HT1080 (cell line): ENCODE measurements at regions not wholly inside any gene's neighbourhood (a gene's known extent, or its start where the extent isn't known, plus 50 kb on each side); places are given as distances from the start of the nearest gene placed in this dataset.
"Not testable (repeated sequence)": the region's sequence is repeated elsewhere in the genome, so short reads cannot be mapped to it uniquely, and the experiment has no call there.

ENCODE experiments used
- DNase-seq: peaks from one replicate; pipeline ENCODE4 v3.0.0-alpha.2; 2015; ENCODE audit warnings: low read depth

GRCh38 chr10:16116404-16117304, 256.3 kb upstream of the MINDY3 start:
- peak; percentile 30 for DNase-seq

DNA sequence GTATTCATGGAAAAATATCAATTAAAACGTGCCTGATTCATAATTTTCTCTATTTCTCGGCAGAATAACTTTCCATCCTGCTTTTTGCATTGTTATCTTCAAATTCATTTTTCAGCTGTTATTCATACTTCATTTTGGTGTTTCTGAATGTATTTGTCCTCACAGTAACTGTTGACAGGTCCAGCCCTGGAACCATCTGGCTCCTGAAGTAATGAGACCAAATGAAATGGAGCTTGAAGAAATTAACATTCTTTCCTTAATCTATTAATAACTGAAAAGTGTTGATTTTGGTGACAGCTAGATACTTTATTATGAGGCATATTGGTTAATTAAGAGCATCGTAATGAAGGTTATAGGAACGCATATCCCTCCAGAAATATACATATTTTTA, 257.0 kb upstream of the MINDY3 start:
- no peak for DNase-seq

- no peak for DNase-seq
These were observed 259.1 kb upstream of the MINDY3 start for GRCh38 chr10:16119445-16119844.

DNA sequence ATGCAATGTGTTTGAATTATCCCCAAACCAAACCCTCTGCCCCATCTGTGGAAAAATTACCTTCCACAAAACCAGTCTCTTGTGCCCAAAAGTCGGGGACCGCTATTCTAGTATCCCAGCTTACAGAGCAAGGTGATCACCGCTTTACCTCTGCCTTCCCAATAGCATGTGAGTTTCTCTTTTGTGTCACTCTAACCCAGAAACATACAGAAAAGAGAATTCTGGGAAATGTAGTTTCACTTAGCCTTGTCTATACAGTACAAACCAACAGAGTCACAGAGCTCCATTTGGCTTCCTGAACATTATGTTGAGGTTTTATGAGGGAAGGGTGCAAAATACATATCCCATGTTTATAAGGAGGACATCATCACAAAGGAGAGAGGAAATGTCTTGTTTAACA, 260.3 kb upstream of the MINDY3 start:
- no peak for DNase-seq

DNA sequence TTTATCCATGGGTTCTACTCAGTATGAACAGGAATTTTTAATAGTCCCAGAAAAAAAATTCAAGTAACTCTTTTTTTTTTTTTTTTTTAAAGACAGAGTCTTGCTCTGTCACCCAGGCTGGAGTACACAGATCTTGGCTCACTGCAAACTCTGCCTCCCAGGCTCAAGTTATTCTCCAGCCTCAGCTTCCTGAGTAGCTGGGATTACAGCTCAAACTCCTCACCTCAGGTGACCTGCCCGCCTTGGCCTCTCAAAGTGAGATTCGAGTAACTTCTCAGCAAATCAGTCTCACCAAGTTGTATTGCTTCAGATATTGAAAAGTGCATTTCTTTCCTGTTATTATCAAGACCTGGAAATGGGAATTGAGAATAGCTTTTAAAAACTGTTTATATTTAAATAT, 281.2 kb upstream of the MINDY3 start:
- no peak for DNase-seq

DNA sequence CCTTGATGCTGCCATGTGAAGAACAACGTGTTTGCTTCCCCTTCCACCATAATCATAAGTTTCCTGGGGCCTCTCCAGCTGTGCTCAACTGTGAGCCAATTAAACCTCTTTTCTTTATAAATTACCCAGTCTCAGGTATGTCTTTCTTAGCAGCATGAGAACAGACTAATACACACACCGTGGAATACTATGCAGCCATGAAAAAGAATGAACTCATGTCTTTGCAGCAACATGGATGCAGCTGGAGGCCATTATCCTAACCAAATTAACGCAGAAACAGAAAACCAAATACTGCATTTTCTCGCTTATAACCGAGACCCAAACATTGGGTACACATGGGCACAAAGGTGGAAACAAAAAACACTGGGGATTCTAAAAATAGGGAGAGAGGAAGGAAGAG, 286.7 kb upstream of the MINDY3 start:
- no peak for DNase-seq

GRCh38 chr10:16155834-16156233, 281.0 kb upstream of the PTER start:
- DNase-seq, result no peak

DNA sequence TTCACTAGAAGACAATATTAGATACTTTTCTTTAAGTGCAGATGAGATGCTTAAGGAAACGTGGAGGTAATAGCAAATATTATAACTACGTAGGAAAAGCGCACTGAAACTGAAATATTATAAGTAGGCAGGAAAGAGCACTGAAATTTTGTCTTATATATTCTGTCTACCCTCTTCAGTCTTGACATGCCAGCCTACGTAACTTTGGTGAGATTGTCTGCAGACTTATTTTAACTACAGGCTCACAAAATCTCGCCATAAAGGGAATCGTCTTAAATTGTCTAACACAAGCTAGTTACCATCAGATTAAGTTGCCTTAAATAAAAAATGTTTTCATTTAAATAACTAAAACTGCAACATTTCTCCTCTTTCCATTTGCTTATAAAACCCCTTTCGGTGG, 280.1 kb upstream of the PTER start:
- DNase-seq, result no peak

DNA sequence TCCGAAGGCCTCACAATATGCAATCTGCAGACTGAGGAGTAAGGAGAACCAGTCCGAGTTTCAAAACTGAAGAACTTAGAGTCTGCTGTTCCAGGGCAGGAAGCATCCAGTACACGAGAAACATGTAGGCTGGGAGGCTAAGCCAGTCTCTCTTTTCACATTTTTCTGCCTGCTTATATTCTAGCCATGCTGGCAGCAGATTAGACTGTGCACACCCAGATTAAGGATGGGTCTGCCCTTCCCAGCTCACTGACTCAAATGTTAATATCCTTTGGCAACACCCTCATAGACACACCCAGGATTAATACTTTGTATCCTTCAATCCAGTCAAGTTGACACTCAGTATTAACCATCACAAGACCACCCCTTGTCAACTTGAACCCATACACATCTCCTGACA, 271.7 kb upstream of the PTER start:
- not testable (repeated sequence) for DNase-seq

- no peak for DNase-seq
These were observed 254.7 kb upstream of the PTER start for GRCh38 chr10:16182144-16182543.

DNA sequence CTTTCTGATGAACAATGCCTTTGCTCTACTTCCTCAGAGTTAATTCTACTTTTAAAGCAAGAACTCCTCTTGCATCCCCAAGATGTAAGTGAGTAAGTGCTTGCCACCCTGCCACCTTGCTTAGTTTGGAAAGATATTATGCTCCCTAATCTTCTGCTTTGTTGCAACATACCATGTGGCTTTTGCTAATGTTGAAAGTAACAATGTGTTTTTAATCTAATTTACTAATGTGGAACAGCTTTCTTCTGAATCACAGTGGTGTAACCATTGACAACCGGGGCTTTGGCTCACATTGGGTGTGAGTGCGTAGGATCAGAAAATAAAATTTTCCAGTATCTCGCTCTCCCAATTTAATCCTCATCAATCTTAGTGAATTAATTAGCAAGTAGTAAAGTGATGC, 254.1 kb upstream of the PTER start:
- DNase-seq, result no peak

DNA sequence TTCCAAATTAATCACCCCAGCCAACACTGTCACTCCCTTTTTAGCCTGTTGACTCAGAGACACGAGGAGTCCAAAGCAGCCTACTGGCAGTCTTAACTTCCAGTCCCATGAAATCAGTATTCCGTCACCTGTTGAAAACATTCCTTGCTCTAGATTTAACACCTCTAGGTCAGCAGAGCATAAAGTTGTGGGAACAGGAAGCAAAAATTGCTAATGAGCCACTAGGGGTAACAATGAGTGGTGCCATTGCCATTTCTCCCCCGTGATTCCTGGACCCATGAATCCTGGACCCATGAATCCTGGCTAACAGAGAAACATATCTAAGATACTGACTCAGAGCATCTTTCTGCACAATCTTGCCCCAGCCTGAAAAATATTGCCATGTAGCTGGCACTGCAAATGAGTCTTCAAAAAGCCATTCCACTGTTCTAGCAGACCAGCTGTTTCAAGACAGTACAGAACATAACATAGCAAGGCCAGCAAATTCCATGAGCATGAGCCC, 252.7 kb upstream of the PTER start:
- no peak for DNase-seq

DNA sequence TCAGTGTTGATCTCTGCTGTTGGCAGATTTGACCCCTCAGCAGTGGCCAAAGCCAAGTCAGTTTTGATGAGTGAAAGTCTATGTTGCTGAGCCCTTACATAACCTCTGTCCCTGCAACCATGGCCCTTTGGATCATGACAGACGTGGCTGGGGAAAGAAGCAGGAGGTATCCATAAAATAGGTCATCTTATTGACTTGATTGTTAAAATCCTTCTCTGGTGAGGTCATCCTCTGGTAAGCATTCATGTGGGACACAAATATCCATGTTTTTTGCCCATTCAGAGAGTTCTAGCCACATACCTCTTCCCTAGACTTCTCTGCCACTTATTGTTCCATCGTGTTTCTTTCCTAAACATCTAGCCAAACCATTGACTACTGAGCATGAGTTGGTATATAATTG, 251.9 kb upstream of the PTER start:
- DNase-seq, result no peak

DNA sequence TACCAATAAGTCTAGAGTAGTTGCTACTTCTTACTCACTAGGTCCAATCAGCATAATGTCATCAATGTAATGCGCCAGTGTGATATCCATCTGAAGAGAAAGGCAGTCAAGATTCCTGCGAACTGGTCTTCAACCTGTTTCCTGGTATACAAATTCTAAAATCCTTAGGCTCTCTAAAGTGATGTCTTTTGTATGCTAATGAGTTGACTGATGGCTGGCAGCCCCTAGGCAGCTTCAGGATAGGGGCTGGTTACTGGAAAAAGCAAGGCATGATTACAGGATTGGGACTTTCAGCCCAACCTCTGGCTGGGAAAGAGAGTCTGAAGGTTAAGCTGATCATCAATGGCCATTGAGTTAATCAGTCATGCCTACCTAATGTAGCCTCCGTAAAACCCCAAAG, 250.2 kb upstream of the PTER start:
- DNase-seq, result no peak

DNA sequence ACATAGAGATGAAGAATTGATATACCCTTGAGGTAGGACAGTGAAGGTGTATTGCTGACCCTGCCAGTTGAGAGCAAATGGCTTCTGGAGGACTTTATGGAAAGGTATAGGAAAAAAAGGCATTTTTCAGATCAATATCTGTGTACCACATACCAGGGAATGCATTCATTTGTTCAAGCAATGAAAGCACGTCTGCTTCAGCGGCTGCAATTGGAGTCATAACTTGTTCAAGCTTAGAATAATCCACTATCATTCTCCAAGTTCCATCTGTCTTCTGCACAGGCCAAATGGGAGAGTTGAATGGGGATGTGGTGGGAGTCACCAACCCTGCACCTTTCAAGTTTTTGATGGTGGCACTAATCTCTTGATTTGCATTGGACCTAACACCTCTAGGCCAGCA, 249.6 kb upstream of the PTER start:
- no peak for DNase-seq

GRCh38 chr10:16192337-16192736, 244.5 kb upstream of the PTER start:
- peak; percentile 38 for DNase-seq

DNA sequence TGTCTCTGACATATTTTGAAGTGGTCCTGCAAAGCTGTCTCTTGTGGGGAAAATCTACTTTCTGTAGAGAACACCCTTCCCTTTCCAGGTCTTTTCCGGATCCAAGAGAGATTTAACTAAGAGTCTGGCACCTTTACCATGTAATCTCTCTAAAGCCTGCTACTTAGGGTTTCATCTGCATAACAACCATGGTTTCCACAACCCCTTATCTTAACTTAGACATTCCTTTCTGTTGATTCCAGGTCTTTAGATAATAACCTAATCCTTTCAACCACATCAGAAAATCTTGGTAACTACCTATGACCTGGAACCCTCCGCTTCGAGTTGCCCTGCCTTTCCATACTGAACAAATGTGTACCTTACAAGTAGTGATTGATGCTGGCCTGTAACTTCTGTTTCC, 243.6 kb upstream of the PTER start:
- no peak for DNase-seq

DNA sequence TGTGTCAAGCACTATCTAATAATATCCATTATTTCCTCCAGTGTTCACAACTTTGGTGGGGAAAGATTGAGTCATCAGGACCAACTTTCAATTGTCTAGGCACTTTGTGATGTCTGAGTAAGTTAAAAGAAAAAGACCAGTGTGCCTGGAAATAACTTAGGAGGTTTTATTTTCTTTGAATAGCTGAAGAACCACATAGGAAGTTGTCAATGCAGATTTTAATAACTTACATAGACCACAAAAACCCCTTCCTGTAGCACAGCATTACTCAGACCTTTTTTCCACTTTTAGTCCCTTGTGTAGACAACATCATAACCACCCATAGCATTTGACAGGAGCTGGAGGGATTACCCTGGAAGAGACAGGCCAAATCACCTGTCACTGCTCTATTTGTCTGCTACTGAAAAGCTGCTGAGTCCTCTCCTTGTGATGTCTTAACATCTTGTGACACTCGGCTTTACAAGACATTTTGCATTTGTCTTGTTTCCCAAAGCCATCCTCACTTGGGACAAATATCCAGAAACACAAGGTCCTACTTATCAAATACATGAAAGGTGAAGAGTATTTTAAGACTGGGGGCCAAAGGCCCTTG, 241.5 kb upstream of the PTER start:
- DNase-seq, result peak; percentile 58

DNA sequence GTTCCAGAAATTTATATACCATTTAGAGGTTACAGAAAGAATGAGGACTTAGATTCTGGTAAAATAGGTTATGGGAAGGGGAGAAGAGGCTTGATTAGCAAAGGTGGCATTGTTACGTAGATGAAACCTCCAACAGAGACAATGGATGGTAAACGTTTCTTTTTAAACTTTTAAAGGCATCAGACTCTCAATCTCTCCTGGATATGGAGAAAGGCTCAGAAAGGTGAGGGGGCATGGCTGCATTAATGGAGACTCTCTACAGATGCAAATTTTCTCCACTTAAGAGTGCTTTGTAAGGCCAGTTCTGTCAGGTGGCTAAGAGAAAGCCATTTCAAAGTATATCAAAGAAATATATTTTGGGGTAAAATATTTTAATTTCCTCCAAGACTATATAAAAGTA, 240.9 kb upstream of the PTER start:
- DNase-seq, result no peak

DNA sequence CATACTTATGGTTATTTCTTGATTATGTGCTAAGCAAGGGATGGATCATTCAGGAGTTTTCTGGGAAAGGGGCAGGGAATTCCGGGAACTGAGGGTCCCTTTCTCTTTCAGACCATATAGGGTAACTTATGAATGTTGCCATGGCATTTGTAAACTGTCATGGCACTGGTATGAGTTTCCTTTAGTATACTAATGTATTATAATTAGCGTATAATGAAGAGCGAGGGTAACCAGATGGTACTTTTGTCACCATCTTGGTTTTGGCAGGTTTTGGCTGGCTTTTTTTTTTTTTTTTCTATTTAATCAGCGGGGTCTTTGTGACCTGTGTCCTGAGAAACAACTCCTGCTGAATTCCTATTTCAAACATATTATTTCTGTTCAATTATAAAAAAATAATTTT, 237.6 kb upstream of the PTER start:
- no peak for DNase-seq

GRCh38 chr10:16223618-16224017, 213.2 kb upstream of the PTER start:
- not testable (repeated sequence) for DNase-seq

DNA sequence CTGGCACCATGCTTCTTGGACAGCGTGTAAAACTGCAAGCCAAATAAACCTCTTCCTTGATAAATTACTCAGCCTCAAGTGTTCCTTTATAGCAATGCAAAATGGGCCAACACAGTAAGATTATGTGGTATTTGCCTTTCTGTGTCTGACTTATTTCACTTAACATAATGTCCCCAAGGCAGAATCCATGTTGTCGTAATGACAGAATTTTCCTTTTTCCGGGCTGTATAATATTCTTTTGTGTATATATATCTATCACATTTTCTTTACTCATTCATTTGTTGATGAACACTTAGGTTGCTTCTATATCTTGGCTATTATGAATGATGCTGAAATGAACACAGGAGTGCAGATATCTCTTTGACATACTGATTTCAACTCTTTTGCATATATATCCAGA, 209.1 kb upstream of the PTER start:
- no peak for DNase-seq

DNA sequence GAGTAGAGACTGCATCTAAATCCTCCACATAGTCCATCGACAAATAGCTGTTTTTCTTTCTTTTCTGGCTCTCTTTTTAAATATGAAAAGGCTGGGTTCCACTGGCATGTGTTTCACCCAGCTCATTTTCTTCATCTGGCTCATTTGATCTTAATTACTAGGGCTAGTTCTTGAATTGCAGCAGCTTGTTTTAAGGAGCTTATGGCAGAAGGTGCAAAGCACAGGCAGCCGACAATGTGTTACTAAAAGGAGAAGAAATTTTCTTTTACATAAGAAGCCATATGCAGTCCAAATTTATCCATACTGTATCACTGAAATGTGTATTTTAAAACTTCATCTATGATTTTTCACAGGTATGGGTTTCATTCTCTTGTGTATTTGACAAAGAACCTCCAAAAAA, 205.6 kb upstream of the PTER start:
- DNase-seq, result no peak
